GM12874 (cell line): ENCODE measurements at regions not wholly inside any gene's neighbourhood (a gene's known extent, or its start where the extent isn't known, plus 50 kb on each side); places are given as distances from the start of the nearest gene placed in this dataset.

Experiments
- CTCF ChIP-seq: IDR thresholded peaks from 2 replicates; pipeline ENCODE4 v1.5.1; 2011; ENCODE audit warnings: low read depth, mild to moderate bottlenecking, control low read depth, low read length, moderate library complexity; ENCODE audit not compliant: insufficient read depth

DNA sequence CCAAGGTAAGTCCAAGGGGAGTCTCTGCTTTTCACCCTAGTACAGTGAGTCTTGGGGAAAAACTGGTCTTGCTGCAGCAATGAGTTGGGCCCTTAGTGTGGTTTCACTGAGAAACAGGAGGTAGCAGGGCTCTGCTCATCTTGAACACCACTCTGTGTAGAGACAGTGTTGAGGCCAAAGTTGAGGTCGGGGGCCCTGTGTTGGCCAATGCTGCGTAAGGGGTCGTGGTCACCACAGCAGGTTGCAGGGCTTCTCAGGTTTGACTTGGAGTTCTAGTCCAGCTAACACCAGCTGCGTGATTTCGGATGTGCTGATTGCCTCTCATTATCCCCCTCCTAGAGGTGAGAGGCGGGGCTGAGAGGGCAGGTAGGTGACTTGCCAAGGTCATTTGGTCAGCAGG, 807.5 kb downstream of the VRK1 start:
- no peak for TF ChIP-seq CTCF

DNA sequence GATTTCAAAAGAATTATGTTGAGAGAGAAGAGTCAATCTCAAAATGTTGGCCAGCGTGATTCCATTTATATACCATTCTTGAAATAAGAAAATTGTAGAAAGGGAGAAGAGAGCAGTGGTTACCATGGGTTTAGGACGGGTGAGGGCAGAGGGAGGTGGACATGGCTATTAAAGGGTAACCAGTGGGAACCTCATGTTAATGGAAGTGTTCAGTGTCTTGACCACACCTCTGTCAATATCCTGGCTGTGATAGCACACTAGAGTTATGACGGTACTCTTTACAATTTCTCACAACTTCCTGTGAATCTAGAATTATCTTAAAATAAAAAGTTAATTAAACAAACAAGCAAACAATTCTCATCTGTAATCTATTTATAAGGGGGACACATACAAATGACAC, 821.2 kb downstream of the VRK1 start:
- TF ChIP-seq CTCF = no peak

- TF ChIP-seq CTCF = no peak
Measured at GRCh38 chr14:97618917-97619690, 821.9 kb downstream of the VRK1 start.

GRCh38 chr14:97620066-97620465, 822.9 kb downstream of the VRK1 start:
- no peak for TF ChIP-seq CTCF

DNA sequence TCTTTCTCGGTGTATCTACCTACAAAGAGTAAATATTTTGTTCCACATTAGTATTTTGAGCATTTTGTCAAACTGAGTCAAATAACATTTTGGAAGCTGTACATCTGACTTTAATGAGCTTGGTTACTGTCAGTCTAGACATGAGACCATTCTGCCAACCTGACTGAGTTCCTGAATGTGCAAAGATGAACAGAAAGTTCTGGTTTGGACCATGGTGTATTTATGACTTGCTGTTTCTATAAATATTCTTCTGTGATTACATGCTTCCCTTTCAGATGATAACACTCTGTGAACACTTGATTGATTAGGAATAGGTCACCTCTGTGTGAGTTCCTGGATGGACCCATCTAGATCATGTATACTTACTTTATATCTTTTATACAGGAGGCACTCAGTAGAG, 827.8 kb downstream of the VRK1 start:
- TF ChIP-seq CTCF = no peak

- no peak for TF ChIP-seq CTCF
Measured at GRCh38 chr14:97625477-97625876, 828.3 kb downstream of the VRK1 start.

GRCh38 chr14:97626088-97626487, 828.9 kb downstream of the VRK1 start:
- no peak for TF ChIP-seq CTCF
